Stimulated activated CD4-positive, alpha-beta T cell treated with anti-CD3 and anti-CD28 coated beads, Interleukin-4, amount 100 ng/mL, for 48 hours (primary cell): ENCODE measurements at regions not wholly inside any gene's neighbourhood (a gene's known extent, or its start where the extent isn't known, plus 50 kb on each side); places are given as distances from the start of the nearest gene placed in this dataset.
"Not testable (repeated sequence)": the region's sequence is repeated elsewhere in the genome, so short reads cannot be mapped to it uniquely, and the experiment has no call there.

Source experiments
- DNase-seq, 2 donors: peaks; one replicate each; pipeline ENCODE4 v3.0.0-alpha.2; 2020; ENCODE audit warnings: low read depth in 2 of 2

DNA sequence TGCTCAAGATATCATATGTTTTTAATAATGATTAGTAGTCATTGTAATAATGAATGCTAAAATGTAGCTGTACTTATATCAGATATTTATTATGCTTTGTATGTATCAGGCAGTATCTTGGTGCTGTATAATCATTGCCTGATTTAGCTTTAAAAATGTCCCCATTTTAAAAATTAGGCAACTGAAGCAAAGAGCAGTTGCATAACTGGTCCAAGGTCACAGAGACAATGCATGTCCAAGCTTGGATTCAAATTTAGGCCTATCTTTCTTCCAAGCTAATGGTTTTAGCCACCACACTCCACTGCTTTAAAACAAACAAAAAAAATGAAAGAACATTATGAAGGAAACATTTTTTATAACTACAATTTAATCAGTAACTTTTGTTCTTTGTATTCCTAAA is 725.8 kb upstream of the RAG2 start:
- no peak for DNase-seq

DNA sequence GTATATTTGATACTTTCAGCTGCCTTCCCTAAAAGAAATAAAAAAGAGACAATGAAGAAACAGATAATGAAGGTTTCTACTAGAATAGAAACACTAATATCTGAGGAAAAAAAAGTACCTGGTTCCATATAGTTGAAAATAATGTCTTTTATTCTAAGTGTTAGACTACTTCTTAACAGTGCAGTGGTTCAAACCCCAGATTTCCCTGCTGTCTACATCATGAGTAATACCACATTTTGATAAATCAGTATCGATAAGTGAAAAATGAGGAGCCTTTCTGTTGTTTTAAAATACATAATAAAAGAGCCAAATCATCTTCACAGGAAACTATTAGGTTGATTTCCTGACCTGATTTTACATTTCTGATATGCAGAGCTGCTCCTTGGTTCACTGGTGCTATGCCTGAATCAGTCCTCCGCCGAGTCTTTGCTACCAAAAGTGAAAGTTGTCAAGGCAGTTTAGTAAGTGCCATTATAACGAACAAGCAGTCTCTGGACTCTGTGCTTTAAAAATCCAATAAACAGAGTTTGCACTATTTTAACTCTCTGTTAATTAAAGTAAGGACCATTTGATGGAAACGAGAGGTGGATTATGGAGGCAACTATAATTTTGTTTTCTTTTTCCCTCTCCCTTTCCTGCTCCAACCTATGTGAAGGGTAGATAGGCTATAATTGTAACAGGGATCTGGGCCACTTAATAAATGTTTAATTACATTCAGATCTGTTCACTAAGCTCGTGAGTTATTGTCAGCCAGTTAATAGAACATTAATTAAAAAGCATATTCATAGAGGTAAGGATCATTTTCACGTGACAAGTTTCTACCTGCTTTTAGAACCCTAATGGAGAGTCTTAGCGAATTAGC is 724.5 kb upstream of the RAG2 start:
- DNase-seq = no peak

DNA sequence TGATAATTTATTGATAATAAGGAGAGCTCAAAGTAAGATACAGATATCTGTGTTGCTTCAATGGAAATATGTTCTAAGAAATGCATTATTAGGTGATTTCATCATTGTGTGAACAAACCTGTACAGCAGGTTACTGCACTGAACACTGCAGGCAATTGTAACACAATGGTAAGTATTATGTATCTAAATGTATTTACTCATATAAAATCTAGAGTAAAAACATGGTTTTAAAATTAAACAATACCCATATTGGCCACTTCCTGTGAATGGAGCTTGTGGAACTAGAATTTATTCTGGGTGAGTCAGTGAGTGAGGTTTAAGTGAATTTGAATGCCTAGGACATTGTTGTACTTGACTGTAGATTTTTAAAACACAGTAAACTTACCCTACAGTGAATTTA is 722.9 kb upstream of the RAG2 start:
- no peak for DNase-seq

DNA sequence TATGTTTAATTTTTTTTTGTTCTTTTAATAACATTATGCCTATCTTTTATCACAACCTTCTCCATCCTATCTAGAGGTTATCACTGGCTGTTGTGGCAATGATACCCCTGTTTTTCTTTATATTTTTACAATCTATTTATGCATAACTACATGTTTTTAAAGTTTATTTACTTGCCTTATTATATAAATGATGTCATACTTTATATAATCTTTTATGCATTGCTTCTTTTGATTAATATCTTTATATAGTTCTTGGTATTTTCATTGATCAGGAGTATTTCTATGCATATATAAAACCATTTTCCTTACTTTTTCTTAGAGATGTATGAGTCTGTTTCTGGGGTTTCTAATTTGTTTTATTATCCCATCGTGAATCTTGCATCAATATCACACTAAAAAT is 719.8 kb upstream of the RAG2 start:
- no peak for DNase-seq

DNA sequence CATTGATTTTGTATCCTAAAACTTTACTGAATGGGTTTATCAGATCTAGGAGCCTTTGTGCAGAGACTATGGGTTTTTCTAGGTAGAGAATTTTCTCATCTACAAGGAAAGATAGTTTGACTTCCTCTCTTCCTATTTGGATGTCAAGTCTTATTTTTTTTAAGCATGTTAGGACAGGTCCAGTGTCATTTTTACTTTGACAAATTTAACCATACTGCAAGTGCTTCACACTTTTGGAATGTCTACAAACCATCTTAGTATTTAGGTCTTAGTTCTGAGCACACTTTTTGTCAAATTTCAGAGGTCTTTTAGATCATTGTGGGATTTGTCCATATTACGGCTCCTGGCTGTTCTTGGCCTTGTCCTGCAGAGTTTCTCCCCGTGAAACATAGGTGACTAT is 715.2 kb upstream of the RAG2 start:
- no peak for DNase-seq

DNA sequence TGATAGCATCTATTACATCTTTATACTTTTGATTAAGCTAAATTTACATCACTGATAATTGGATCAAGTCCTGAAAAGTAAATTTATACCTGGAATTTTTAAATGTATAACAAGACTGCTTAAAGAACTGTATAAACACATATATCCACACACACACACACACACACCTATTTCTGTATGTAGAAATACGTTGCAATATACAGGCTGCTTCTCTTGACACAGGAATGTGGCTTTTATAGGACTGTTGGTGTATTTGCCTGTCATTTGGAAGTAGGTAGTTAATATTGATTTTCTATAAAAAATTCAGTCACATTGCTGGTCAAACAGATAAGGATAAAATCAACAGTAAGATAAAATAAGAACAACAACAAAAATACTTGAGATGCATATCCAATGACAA is 708.5 kb upstream of the RAG2 start:
- no peak for DNase-seq

DNA sequence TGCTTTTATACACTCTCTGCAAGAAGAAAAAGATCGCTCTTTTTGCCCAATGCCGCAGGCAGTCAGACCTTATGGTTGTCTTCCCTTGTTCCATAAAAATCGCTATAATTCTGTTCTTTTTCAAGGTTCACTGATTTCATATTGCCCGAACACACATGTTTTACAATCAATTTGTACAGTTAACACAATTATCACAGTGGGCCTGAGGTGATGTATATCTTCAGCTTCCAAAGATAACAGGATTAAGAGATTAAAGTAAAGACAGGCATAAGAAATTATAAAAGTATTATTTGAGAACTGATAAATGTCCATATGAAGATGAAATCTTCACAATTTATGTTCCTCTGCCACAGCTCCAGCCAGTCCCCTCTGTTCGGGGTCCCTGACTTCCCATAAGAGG is 703.4 kb upstream of the RAG2 start:
- DNase-seq = not testable (repeated sequence)

DNA sequence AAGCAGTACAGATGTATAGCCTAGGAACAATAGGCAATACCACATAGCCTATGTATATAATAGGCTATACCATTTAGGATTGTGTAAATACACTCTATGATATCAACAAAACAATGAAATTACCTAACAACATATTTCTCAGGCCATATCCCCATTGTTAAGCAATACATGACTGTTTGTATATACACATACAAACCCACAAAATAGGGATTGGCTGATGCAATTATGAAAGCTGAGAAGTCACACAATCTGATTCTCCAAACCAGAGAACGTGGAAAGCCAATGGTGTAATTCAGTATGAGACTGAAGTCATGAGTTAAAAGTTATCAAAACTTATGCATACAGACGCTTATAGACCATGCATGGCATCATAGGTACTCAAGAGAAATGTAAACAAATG is 700.1 kb upstream of the RAG2 start:
- no peak for DNase-seq

DNA sequence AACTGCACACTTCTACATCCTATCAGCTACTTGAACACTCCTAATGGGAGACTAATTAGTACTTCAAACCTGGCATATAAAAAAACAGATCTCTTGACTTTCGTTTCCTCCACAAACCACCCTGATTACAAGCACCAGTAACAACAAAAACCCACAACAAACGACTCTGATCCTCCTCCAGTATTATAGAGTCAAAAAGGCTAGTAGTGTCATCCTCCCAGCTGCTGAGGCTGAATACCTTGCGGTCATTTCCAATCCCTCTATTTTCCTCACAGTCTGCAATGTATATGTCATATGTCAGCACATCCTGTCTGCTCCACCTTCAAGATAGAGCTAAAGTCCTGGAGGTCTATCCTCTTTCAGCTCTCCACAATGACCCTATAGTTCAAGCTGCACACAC is 688.9 kb upstream of the RAG2 start:
- DNase-seq = no peak

DNA sequence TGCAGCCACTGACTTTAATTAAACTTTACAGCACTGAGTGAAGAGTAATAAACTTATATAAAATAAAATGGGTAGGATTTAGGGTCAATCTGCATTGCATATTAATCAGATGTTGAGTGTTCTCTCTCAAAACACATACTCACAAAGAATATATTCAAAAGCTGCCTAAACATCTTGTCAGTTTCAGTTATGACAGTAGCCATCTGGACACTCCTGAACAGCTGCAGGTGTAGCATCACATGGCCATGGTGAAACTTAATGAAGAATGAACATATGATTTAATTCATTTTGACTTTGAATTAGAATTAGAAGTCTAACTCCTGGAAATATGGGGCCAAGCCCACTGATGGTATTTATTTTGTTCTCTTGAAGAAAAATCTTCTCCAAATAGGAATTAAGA is 684.3 kb upstream of the RAG2 start:
- no peak for DNase-seq

DNA sequence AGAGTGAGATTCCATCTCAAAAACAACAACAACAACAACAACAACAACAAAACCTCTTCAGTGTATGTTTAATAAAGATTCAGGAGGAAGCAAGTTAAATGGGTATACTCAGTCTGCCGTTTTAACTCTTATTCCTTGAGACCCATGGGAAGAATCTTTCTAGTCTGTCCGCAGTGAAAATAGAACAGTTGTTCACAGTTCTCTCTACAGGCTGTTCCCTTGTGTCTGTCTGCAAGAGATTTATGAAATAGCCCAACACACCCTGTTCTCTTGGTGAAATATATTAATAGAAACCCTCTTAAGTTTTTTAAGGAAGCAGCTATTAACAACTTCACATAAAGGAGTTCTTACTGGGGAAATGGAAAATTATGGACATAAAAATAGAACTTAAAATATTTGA is 682.2 kb upstream of the RAG2 start:
- DNase-seq = no peak

DNA sequence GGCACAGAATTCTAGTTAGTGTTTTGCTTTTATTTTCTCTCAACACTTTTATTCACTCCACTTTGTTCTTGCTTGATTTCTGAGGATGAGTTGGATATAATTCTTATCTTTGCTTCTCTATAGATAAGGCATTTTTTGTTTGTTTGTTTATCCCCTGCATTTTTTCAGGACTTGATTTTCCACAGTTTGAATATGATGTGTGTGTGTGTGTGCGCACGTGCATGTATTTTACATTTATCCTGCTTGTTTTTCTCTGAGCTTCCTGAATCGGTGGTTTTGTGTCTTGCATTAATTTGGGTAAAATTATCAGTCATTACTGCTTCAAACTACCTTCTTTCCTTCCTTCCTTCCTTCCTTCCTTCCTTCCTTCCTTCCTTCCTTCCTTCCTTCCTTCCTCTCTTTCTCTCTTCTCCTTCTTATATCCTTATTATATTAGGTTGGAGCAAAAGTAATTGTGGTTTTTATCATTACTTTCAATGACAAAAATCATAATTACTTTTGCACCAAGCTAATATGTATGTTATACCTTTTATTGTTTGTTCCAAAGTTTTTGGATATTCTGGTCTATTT is 679.9 kb upstream of the RAG2 start:
- no peak for DNase-seq

DNA sequence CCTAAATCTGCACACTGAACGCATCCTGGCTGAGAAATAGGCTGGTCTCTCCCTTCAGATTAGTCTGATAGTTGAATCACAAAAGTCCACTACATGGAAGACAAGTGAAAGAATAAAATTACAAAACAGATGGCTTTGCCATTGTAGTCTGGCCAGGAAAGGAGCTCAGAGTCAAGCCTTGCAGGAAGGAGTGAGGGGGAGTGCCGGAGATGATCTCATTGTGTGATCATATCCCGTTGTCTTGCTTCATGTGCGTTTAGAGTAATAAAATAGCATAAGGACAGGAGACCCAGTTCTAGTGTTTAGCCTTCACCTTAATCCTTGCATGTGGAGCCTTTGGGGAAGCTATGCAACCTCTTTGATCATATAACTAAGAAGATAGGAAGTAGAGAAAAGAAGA is 666.7 kb upstream of the RAG2 start:
- no peak for DNase-seq

DNA sequence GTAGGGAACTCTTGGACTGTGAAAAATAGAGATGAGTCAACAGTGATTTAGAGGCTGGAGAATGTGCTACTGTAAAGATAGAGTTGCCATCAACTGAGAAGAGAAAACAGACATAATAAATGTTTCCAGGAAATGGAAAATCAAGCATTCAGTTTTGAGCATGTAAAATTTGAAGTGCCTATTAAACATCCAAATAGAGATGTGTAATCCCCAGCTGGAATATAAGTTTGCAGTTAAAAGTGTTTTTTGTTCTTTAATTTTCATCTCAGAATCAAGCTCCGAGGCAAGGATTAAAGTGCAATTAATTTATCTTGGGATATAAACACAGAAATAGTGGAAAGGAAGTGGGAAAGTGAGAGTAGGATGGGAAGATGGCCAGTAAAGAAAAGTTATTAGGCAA is 666.0 kb upstream of the RAG2 start:
- no peak for DNase-seq

DNA sequence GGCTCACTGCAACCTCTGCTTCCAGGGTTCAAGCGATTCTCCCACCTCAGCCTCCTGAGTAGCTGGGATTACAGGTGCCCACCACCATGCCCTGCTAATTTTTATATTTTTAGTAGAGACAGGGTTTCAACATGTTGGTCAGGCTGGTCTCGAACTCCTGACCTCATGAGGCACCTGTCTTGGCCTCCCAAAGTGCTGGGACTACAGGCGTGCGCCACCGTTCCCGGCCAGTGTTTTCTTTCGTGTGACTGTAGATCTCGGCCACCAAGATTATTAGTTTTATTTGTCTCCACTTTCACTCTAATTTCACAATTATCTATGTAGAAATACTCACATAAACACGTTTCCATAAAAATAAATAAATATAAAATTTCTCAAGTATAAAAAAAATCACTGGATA is 665.4 kb upstream of the RAG2 start:
- not testable (repeated sequence) for DNase-seq

DNA sequence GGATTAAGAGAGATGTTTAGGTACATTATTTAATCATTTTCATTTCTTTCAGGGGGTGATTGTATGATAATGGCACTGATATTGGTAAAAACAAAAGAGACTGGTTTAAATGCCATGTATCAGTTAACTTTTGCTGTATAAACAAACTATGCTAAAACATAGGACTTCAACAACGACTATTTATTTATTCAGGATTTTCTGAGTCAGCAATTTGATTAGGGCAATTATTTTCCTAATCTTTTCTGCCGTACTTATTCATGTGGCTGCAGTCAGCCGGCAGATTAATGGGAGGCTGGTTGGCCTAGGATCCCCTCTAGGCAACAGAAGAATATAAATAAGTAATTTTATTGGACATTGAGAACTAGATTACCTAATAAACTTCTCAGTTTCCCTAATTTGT is 661.7 kb upstream of the RAG2 start:
- no peak for DNase-seq

DNA sequence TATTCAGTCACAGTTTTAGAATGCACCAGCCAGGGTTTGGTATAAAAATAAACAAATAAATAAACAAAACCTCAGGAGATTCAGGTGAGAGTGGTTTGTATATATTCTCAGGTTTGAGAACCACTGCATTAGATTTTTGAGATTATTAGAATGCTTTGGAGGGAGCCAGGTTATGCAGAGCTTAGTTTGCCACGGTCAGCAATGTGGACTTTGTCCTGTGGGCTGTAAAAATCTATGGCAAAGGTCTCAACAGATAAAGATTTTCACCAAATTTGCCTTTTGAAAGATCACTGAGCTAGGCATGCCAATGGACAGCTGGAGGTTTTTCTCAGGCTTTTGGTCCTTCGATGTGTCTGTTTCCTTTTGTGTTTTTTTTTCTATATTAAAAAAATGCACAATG is 650.1 kb upstream of the RAG2 start:
- DNase-seq = no peak

DNA sequence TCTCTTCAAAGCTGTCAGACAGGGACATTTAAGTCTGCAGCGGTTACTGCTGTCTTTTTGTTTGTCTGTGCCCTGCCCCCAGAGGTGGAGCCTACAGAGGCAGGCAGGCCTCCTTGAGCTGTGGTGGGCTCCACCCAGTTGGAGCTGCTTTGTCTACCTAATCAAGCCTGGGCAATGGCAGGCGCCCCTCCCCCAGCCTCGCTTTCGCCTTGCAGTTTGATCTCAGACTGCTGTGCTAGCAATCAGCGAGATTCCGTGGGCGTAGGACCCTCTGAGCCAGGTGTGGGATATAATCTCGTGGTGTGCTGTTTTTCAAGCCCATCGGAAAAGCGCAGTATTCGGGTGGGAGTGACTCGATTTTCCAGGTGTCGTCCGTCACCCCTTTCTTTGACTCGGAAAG is 648.1 kb upstream of the RAG2 start:
- DNase-seq = not testable (repeated sequence)

DNA sequence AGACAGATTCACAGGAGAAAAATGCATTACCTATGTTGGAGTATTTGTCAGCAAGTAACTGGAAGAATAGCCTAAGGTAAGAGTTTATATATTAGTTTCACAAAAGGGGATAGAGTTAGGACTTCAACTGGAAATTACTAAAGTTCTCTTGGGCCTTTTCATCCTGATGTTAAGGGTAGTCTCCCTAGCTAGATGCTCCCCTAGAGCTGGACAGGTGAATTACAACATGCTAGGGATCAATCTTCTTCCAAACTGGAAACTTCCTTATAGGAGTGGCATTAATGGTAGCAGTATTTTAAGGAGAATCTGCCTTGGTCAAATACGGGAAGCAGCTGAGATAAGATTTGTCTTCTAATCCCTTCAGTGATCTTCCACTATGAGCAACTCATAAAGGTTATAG is 632.8 kb upstream of the RAG2 start:
- no peak for DNase-seq

DNA sequence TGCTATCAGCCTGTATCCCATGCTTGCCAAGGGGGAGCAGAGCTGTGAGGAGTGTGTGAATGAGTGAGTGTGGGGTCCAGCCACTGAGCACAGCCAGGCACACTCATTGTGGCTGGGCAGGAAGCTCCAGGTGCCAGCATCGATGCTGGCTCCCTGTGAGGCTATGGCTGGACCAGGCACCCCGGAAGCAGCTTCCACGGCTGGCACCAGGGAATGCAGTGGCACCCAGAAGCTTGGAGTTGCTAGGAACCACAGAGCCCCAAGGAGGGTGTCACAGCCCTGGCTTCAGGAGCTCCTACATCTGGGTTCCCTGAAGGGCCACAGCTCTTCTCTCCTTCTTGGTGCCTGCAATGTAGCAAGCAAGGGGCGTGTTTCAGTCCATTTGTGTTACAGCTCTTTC is 625.9 kb upstream of the RAG2 start:
- DNase-seq = no peak

DNA sequence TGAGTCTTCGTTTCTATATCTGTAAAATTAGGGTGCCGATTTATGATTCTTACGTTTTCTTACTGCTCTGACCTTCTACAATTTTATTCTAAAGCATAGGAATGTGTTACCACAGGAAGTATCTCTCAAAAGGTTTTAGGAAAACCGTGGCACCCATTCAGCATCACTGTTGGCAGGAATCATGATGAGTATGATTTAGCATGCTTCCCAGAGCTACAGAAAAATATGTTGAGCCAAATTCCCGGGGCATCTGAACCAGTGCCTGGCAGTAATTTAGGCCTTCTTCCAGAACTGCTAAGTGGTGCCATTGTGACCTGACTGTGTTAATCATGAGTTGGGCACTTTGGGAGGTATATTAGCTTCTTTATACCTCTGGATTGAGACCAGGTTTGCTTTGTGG is 605.0 kb upstream of the RAG2 start:
- no peak for DNase-seq

DNA sequence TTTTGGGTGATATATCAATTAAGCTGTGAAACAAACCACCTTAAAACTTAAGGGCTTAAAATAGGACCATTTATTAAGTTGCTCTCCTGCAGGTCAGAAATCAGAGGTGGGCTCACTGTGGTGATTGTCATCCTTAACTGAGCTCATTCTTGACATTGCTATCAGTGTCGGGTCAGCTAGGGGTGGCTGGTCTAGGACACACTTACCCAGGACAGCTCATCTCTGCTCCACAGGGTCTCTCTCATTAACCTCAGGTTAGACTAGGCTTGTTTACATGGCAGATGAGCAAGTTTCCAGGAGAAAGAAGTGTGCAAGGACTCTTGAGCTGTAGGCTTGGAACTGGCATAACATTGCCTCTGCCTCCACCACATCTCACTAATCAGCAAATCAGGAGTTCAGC is 601.0 kb upstream of the RAG2 start:
- DNase-seq = no peak

DNA sequence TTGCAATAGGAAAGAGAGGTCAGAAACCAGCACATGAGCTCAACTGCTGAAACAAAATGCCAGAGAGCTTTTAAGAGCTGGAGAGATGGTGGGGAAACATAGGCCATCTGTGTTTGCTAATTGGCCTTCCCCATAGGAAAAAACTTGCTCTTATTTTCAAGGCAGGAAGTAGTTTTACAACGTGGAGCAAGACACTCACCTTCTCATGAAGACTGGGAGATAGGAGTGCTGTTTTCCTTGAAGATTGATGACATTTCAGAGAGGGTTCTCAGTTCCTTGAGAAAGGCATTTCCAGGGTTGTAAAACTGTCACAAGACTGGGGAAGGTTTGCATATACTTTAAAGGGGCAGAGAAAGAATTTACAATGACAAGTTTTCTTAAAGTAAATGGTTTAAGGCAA is 586.3 kb upstream of the RAG2 start:
- no peak for DNase-seq

DNA sequence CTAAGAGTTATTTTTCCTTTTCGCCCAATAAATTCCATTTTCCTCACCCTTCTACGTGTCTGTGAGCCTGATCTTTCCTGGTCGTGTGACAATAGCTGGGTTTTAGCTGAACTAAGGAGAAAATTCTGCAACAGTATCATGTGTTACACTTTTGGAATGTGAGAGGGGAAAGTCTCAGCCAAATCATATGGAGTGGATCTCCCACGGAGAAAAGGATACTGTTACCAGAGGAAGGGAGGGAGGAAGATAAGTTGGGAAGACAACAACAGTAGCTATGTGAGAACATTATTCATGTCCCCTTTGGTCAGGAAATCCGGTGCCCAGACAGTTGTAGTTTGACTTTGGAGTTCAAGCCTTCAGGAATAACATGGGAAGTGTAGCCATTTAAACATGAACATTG is 584.0 kb upstream of the RAG2 start:
- DNase-seq = no peak
